Chondrocyte (in vitro differentiated cells): ENCODE measurements at regions not wholly inside any gene's neighbourhood (a gene's known extent, or its start where the extent isn't known, plus 50 kb on each side); places are given as distances from the start of the nearest gene placed in this dataset.
A peak's percentile ranks its signal among the peaks of the same experiment; 100 is the strongest.

ENCODE experiments used
- DNase-seq: peaks from one replicate; pipeline ENCODE4 v3.0.0; 2021; ENCODE audit warnings: mixed read lengths, low spot score
- H3K27ac Mint-ChIP-seq: one replicate; pipeline ENCODE4 v1.8.0; 2021; ENCODE audit warnings: mild to moderate bottlenecking, moderate library complexity, mixed read lengths; ENCODE audit not compliant: unreplicated experiment
- H3K27me3 Mint-ChIP-seq: 2 replicates; pipeline ENCODE4 v1.8.0; 2021; ENCODE audit warnings: low read depth, mixed read lengths
- H3K36me3 Mint-ChIP-seq: 2 replicates; pipeline ENCODE4 v1.8.0; 2021; ENCODE audit warnings: low read depth, mixed read lengths
- H3K4me1 Mint-ChIP-seq: 2 replicates; pipeline ENCODE4 v1.8.0; 2021; ENCODE audit warnings: low read depth, mild to moderate bottlenecking, mixed read lengths
- H3K4me3 Mint-ChIP-seq: one replicate; pipeline ENCODE4 v1.8.0; 2021; ENCODE audit warnings: mild to moderate bottlenecking, moderate library complexity, mixed read lengths; ENCODE audit not compliant: unreplicated experiment
- H3K9me3 Mint-ChIP-seq: 2 replicates; pipeline ENCODE4 v1.8.0; 2021; ENCODE audit warnings: low read depth, mixed read lengths
- TF ChIP-seq, protein P1 (sequence below): fragments of 200-600 bp; sonication (generic); IDR thresholded peaks from 2 replicates; pipeline ENCODE4 v1.5.0; 2021; ENCODE audit warnings: antibody characterized with exemption, mild to moderate bottlenecking, moderate library complexity

DNA sequence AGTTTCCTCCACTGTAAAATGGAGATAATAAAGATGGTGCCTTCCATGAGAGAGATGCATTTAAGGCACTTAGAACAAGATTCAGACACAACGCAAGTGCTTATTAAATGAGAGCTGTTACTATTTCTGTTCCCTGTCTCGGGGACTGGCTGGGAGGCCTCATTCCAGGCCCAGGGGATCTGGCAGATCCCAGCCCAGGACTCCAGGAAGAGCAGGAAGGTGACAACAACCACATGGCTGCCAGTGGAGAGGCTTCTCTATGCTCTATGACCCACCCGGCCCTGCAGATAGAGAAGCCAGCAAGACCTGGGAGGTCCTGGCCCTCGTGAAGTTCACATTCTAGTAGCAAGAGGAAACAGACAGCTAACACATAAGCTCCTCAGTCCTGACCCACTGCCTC is 175.5 kb downstream of the ACTL8 start:
- DNase-seq, result peak; percentile 25
- H3K4me3 Mint-ChIP-seq, result no peak overlapping the region
- peaks cover 6% of the 10 kb centered on the region for H3K9me3 Mint-ChIP-seq
- H3K36me3 Mint-ChIP-seq, result no peaks in the 10 kb centered on the region
- TF ChIP-seq, protein P1, sequence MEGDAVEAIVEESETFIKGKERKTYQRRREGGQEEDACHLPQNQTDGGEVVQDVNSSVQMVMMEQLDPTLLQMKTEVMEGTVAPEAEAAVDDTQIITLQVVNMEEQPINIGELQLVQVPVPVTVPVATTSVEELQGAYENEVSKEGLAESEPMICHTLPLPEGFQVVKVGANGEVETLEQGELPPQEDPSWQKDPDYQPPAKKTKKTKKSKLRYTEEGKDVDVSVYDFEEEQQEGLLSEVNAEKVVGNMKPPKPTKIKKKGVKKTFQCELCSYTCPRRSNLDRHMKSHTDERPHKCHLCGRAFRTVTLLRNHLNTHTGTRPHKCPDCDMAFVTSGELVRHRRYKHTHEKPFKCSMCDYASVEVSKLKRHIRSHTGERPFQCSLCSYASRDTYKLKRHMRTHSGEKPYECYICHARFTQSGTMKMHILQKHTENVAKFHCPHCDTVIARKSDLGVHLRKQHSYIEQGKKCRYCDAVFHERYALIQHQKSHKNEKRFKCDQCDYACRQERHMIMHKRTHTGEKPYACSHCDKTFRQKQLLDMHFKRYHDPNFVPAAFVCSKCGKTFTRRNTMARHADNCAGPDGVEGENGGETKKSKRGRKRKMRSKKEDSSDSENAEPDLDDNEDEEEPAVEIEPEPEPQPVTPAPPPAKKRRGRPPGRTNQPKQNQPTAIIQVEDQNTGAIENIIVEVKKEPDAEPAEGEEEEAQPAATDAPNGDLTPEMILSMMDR, result no peak
- H3K27ac Mint-ChIP-seq, result no peak overlapping the region
- peaks cover 14% of the 10 kb centered on the region for H3K27me3 Mint-ChIP-seq
- H3K4me1 Mint-ChIP-seq, result no peaks in the 10 kb centered on the region

DNA sequence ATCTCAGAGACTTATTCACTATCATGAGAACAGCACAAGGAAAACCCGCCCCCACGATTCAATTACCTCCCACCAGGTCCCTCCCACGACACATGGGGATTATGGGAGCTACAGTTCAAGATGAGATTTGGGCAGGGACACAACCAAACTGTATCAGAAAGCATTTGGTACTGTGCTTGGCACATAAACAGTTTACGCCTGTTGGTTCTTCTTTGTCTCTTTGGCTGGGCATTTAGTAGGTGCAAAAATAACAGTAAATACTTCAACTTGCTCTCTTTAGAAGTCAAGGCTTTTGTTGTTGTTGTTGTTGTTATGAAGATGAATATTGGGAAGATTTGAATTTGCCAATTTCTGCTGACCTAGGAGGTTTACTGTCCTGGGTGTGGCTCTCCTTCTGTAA is 175.4 kb upstream of the IGSF21 start:
- no peak overlapping the region for H3K27ac Mint-ChIP-seq
- no peaks in the 10 kb centered on the region for H3K4me1 Mint-ChIP-seq

DNA sequence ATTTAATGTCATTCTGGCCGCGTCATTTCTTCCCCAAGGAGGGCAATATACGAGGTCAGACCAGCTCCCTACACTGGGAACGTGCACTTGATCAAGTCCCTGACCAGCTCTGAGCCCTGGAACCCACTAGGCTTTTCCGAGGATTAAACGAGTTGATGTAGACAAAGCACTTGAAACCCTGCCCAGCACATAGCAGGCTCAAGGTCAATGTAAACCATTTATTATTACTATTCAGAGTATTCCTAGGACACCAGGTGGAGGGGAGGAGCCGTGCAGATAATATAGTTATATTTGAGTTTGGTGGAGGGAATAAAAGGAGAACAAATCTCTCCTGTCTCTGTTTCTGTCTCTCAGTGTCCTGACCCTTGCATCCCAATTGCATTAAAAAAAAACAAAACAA is 174.1 kb upstream of the IGSF21 start:
- peaks cover 18% of the 10 kb centered on the region for H3K27me3 Mint-ChIP-seq
- TF ChIP-seq, protein P1, result no peak
- no peak for DNase-seq
- H3K4me3 Mint-ChIP-seq, result no peak overlapping the region
- H3K9me3 Mint-ChIP-seq, result peaks cover 6% of the 10 kb centered on the region
- H3K4me1 Mint-ChIP-seq, result no peaks in the 10 kb centered on the region
- no peaks in the 10 kb centered on the region for H3K36me3 Mint-ChIP-seq
- no peak overlapping the region for H3K27ac Mint-ChIP-seq

More for the DNA sequence above, 175.4 kb upstream of the IGSF21 start:
- no peak overlapping the region for H3K4me3 Mint-ChIP-seq
- peaks cover 17% of the 10 kb centered on the region for H3K27me3 Mint-ChIP-seq
- DNase-seq, result peak; percentile 14
- no peaks in the 10 kb centered on the region for H3K36me3 Mint-ChIP-seq
- TF ChIP-seq, protein P1, result no peak
- peaks cover 6% of the 10 kb centered on the region for H3K9me3 Mint-ChIP-seq

DNA sequence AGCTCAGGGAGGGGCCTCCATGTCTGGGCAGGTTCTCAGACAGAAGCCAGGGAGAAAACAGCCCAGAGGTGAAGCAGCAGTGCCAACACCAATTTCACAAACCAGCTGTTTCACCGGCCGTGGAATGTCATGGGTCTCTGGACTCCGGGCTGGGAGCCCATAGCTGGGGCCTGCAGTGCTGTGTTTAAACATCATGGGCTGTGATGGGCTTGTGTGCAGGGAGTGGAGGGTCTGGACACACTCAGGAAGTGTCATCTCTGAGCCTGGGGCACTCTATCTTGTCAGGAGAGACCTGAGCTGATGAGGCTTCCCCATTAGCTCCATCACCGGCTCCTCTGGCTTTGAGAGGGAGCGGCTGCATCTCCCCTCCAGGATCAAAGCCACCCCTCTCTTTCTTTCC is 173.6 kb upstream of the IGSF21 start:
- H3K9me3 Mint-ChIP-seq, result peaks cover 6% of the 10 kb centered on the region
- H3K27me3 Mint-ChIP-seq, result peaks cover 21% of the 10 kb centered on the region
- no peak overlapping the region for H3K27ac Mint-ChIP-seq
- DNase-seq, result peak; percentile 48
- no peak overlapping the region for H3K4me3 Mint-ChIP-seq
- H3K36me3 Mint-ChIP-seq, result no peaks in the 10 kb centered on the region
- H3K4me1 Mint-ChIP-seq, result no peaks in the 10 kb centered on the region
- TF ChIP-seq, protein P1, result no peak

DNA sequence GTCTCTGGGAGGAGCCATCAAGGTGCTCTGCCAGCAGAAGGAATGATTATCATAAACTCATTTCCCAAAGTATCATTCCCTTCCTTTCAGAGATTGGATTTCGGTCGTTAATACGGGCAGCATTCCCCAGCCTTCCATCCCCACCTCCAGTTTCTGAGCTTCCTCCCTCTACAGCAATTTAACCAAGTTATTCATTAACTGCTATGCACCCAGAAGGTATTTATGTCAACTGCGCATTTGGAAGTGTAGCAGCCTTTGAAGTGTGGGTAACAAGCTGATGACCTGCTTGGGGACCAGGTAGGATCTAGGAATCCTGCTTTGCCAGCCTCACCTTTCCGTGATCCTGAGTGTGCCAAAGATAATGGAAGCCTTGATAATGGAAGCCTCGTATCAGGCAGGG is 172.4 kb upstream of the IGSF21 start:
- no peak overlapping the region for H3K4me3 Mint-ChIP-seq
- no peaks in the 10 kb centered on the region for H3K36me3 Mint-ChIP-seq
- H3K27ac Mint-ChIP-seq, result no peak overlapping the region
- peak; percentile 7 for DNase-seq
- no peaks in the 10 kb centered on the region for H3K4me1 Mint-ChIP-seq
- TF ChIP-seq, protein P1, result no peak
- peaks cover 6% of the 10 kb centered on the region for H3K9me3 Mint-ChIP-seq
- H3K27me3 Mint-ChIP-seq, result peaks cover 26% of the 10 kb centered on the region
